ENCODE measurements at regions not wholly inside any gene's neighbourhood (a gene's known extent, or its start where the extent isn't known, plus 50 kb on each side); places are given as distances from the start of the nearest gene placed in this dataset.
"Not testable (repeated sequence)": the region's sequence is repeated elsewhere in the genome, so short reads cannot be mapped to it uniquely, and the experiment has no call there.

DNA sequence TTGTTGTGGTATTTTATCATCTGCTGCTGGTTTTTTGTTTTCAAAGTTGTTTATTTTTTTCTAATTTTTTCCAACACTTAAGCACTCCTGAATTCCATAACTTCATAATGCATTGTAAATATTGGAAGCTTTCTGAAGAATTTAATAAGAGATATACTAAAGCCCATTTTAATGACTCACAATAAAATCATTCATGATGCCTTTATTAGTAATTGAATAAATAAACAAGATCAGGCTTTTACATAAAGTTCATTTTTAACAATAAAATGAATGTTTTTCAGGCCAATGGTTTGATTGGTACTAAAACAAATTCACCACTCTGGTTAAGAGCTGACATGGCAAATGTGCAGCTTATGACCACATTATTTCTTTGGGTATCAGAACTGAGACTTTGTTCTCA lies 408.2 kb upstream of the SMIM31 start:
- no peak overlapping the region for H3K27ac ChIP-seq
- TF ChIP-seq, protein P1, sequence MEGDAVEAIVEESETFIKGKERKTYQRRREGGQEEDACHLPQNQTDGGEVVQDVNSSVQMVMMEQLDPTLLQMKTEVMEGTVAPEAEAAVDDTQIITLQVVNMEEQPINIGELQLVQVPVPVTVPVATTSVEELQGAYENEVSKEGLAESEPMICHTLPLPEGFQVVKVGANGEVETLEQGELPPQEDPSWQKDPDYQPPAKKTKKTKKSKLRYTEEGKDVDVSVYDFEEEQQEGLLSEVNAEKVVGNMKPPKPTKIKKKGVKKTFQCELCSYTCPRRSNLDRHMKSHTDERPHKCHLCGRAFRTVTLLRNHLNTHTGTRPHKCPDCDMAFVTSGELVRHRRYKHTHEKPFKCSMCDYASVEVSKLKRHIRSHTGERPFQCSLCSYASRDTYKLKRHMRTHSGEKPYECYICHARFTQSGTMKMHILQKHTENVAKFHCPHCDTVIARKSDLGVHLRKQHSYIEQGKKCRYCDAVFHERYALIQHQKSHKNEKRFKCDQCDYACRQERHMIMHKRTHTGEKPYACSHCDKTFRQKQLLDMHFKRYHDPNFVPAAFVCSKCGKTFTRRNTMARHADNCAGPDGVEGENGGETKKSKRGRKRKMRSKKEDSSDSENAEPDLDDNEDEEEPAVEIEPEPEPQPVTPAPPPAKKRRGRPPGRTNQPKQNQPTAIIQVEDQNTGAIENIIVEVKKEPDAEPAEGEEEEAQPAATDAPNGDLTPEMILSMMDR (conservative IDR thresholded peaks at IDR 0.05) = no peak

DNA sequence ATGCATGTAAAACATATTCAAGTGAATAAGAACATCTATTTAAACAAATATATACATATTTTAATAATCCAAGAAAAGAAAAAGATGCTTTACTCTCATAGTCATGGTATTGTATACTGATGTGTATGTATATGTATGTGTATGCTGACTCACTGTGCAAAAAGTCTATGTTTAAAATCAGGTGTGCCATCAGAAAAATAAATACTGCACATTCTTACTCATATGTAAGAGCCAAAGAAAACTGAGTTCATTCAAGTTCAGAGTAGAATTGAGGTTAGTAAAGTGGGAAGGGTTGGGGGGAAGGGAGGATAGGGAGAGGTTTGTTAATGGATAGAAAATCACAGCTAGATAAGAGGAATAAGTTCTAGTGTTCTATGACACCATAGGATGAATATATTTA lies 403.9 kb upstream of the SMIM31 start:
- TF ChIP-seq, protein P1 (conservative IDR thresholded peaks at IDR 0.05) = no peak
- no peak overlapping the region for H3K27ac ChIP-seq

DNA sequence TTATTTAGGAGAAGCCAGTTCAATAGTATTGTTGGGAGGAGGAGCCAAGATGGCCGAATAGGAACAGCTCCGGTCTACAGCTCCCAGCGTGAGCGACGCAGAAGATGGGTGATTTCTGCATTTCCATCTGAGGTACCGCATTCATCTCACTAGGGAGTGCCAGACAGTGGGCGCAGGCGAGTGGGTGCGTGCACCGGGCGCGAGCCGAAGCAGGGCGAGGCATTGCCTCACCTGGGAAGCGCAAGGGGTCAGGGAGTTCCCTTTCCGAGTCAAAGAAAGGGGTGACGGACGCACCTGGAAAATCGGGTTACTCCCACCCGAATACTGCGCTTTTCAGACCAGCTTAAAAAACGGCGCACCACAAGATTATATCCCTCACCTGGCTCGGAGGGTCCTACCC lies 403.2 kb upstream of the SMIM31 start:
- not testable (repeated sequence) for H3K27ac ChIP-seq

DNA sequence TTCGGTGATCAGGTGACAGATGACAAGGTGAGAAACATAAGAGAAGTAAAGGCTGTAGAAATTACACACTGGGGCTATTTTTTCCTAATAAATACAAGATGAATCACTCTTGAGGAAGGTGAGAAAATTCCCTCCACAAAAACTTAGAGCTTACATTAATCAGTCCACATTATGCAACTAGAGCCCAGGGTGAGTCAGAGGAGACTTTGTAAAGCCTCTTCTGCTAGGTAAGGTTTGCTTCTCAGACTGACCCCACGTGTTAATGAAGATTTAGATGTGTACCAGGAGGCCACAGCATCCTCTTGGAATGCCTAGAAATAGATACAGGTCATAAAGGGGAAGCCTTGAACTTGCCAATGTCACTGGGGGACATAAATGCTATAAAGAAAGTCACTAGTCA lies 396.0 kb upstream of the SMIM31 start:
- TF ChIP-seq, protein P1 (conservative IDR thresholded peaks at IDR 0.05) = no peak
- no peak overlapping the region for H3K27ac ChIP-seq

DNA sequence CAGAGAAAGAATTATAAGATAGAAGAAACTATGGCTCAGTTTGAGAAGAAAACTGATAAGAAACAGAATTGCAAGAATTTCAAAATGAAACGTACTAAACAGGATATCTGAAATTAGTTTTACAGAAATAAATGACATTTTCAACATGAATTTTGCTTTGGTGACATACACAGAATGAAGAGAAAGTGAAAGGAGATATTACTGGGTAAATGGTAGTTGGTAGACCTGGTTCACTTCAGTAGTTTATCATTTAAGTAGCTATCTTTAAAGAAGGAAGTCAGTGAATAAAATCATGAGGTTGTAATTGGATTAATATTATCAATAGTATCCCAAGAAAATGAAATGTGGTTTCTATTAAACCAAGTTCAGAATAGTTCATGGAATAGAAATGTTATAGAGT lies 395.5 kb upstream of the SMIM31 start:
- TF ChIP-seq, protein P1 (conservative IDR thresholded peaks at IDR 0.05) = no peak

DNA sequence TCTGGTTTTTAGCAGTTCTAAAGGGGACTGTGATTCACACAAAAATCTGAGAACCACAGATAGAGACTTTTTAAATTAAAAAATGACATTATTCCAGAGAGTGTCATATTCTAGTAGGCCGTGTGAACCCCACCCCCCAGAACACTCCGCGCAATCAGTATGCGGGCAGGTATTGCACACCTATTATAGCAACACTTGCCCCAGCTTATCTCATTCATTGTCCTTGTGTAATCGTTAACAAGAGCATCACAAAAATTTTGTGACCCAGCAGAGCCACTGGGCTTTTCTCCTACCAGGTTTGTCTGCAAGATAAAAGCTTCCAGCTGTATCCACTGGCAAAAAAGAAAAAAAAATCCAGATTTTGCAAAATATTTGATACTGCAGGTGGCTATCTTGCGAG lies 394.1 kb upstream of the SMIM31 start:
- TF ChIP-seq, protein P1 (conservative IDR thresholded peaks at IDR 0.05) = no peak
- H3K27ac ChIP-seq = no peak overlapping the region

More for the DNA sequence above, 395.5 kb upstream of the SMIM31 start:
- no peak overlapping the region for H3K27ac ChIP-seq

DNA sequence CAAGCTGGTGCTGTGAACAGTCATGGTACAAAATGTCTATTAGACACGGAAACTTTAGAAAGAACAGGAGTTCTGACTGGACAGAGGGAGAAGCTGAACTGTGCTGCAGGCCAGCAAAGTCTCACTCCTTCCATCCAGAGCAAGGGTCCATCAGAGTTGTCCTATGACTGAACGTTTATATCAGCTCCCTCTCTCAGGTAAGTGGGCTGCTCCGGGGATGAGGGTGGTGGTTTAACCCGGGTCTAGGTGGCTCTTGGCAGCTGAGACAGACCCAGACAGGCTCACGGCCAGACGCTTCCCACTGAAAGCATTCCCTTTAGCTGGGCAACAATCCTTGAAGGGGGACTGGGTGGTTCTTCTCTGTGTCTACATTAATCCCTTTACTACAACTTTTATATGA lies 385.0 kb upstream of the SMIM31 start:
- TF ChIP-seq, protein P1 (conservative IDR thresholded peaks at IDR 0.05) = no peak
- no peak overlapping the region for H3K27ac ChIP-seq

DNA sequence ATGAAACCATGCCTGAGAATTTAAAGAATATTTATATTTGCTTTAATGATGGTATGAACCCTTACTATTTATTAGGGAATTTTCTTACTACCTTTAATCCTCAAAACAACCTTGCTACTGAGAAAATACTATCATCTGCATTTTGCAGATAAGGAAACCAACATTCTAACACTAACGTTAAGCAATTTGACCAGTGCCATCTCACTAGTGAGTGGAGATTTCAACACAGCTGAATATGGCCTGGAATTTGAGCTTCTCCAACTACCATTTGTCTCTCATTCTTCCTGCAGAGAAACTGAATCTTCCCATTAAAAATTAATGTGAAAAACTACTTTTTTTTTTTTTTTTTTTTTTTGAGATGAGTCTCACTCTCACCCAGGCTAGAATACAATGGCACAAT lies 380.9 kb upstream of the SMIM31 start:
- TF ChIP-seq, protein P1 (conservative IDR thresholded peaks at IDR 0.05) = no peak
- H3K27ac ChIP-seq = no peak overlapping the region

Measured in VCaP (cell line).